Endothelial cell (in vitro differentiated cells): ENCODE measurements at regions not wholly inside any gene's neighbourhood (a gene's known extent, or its start where the extent isn't known, plus 50 kb on each side); places are given as distances from the start of the nearest gene placed in this dataset.

Experiments used
- DNase-seq: peaks from one replicate; pipeline ENCODE4 v3.0.0; 2021; ENCODE audit warnings: low spot score
- H3K27ac Mint-ChIP-seq: one replicate; pipeline ENCODE4 v1.8.0; 2021; ENCODE audit warnings: mixed read lengths, inconsistent platforms; ENCODE audit not compliant: unreplicated experiment
- H3K27me3 Mint-ChIP-seq: one replicate; pipeline ENCODE4 v1.8.0; 2021; ENCODE audit warnings: mild to moderate bottlenecking, moderate library complexity, mixed read lengths, inconsistent platforms; ENCODE audit not compliant: unreplicated experiment
- H3K36me3 Mint-ChIP-seq: one replicate; pipeline ENCODE4 v1.8.0; 2021; ENCODE audit warnings: mild to moderate bottlenecking, low read depth, mixed read lengths, inconsistent platforms; ENCODE audit not compliant: unreplicated experiment
- H3K4me1 Mint-ChIP-seq: one replicate; pipeline ENCODE4 v1.8.0; 2021; ENCODE audit warnings: mild to moderate bottlenecking, mixed read lengths, inconsistent platforms; ENCODE audit not compliant: unreplicated experiment
- H3K4me3 Mint-ChIP-seq: one replicate; pipeline ENCODE4 v1.8.0; 2021; ENCODE audit warnings: mild to moderate bottlenecking, mixed read lengths, inconsistent platforms; ENCODE audit not compliant: unreplicated experiment
- H3K9me3 Mint-ChIP-seq: one replicate; pipeline ENCODE4 v1.8.0; 2021; ENCODE audit warnings: mixed read lengths, inconsistent platforms; ENCODE audit not compliant: unreplicated experiment
- TF ChIP-seq, protein P1 (sequence below): fragments of 200-600 bp; sonication (generic); IDR thresholded peaks from one replicate; pipeline ENCODE4 v1.5.0; 2021; ENCODE audit warnings: antibody characterized with exemption; ENCODE audit not compliant: unreplicated experiment

DNA sequence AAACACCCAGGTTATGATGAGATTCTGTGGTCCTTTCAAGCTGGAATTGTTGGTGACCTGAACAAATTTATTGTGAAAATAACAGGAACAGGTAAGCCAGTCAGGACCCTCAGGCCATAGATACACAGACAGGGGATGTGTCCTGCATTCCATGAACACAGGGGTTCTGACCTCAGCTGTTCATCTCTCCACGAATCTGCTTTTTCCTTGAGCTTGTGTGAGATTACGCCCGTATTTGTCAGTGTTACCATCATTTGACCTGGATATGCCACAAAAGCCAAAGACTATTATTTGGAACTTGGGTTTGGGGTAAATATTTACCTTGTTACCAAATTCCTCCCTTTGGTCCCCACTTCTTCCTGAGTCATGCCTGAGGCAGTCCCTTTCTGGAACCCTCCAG lies 288.9 kb downstream of the PREX1 start:
- H3K27ac Mint-ChIP-seq: no peak overlapping the region
- peaks cover 6% of the 10 kb centered on the region for H3K27me3 Mint-ChIP-seq
- no peak overlapping the region for H3K4me3 Mint-ChIP-seq
- H3K4me1 Mint-ChIP-seq: no peaks in the 10 kb centered on the region
- TF ChIP-seq, protein P1, sequence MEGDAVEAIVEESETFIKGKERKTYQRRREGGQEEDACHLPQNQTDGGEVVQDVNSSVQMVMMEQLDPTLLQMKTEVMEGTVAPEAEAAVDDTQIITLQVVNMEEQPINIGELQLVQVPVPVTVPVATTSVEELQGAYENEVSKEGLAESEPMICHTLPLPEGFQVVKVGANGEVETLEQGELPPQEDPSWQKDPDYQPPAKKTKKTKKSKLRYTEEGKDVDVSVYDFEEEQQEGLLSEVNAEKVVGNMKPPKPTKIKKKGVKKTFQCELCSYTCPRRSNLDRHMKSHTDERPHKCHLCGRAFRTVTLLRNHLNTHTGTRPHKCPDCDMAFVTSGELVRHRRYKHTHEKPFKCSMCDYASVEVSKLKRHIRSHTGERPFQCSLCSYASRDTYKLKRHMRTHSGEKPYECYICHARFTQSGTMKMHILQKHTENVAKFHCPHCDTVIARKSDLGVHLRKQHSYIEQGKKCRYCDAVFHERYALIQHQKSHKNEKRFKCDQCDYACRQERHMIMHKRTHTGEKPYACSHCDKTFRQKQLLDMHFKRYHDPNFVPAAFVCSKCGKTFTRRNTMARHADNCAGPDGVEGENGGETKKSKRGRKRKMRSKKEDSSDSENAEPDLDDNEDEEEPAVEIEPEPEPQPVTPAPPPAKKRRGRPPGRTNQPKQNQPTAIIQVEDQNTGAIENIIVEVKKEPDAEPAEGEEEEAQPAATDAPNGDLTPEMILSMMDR: no peak
- DNase-seq: no peak
- H3K36me3 Mint-ChIP-seq: no peaks in the 10 kb centered on the region
- H3K9me3 Mint-ChIP-seq: no peaks in the 10 kb centered on the region

DNA sequence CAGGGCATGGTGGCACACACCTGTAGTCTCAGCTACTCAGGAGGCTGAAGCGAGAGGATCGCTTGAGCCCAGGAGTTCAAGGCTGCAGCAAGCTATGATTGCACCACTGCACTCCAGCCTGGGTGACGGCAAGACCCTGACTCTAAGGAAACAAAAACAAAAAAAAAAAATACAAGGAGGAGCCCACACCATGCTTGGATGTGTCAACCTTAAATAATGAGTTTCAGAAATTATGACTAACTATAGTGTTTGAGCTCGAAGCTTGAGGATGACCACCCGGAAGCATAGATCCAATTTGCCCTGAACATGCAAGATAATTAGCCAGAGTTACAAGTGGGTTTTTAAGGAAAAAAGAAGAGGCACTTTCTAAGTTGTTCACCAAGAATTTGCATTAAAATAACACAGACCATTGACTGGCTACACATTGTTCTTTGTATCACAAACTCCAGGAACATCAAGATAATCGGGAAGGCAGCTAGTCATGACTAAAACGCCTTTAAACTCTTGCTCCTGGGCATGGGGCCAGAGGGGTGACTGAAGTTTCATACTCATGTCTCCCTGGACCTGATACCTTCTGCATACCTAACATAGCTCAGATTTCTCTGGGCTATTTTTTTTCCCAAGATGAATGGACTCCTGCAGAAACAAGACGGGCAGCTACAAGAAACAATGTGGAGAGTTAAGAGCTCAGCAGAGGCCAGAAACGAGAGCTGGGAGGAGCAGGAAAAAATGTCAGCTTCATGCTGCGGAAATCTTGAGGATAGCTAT lies 289.6 kb downstream of the PREX1 start:
- Mint-ChIP-seq H3K4me3 (no peak overlapping the region), H3K4me1 (no peaks in the 10 kb centered on the region), H3K27me3 (peaks cover 6% of the 10 kb centered on the region), H3K9me3 (no peaks in the 10 kb centered on the region), H3K36me3 (no peaks in the 10 kb centered on the region), H3K27ac (no peak overlapping the region)
- TF ChIP-seq, protein P1: no peak
- no peak for DNase-seq

DNA sequence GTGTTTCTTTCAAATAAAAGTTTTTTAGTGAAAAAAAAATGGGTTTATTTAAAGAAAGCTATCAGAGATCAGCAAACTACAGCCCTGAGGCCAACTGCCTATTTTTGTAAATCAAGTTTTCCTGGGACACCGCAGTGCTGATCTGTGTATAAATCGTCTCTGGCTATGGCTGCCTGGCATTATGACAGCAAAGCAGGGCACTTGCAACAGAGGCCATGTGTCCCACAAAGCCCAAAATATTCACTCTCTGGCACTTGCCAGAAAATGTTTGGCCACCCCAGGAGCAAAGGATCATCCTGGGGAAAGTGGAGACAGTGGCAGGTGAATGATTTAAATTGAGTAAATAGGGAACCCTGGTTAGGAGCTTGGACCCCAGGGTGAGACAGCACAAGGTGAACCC lies 291.6 kb downstream of the PREX1 start:
- Mint-ChIP-seq H3K27ac (no peak overlapping the region), H3K4me3 (no peak overlapping the region), H3K4me1 (no peaks in the 10 kb centered on the region), H3K9me3 (no peaks in the 10 kb centered on the region), H3K27me3 (peaks cover 3% of the 10 kb centered on the region), H3K36me3 (no peaks in the 10 kb centered on the region)
- no peak for DNase-seq
- TF ChIP-seq, protein P1: no peak

DNA sequence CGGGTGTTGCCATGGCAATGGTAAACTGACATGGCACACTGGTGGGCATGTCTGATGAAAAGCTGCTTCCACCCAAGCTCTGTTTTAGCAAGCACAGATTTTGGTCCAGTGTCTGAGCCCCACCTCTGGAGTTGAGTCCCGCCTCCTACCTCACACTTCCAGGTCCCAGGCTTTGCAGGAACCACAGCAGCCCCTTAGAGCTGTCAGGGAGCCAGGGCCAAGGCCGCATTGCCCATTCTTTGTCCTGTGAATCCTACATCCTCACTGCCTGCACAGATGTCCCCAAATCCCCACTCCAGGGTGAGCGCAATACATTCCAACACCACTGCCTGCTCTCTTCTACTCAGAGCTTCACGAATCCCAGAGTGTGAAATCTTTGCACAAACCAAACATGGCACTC lies 292.2 kb downstream of the PREX1 start:
- no peak for DNase-seq
- TF ChIP-seq, protein P1: no peak
- Mint-ChIP-seq H3K4me1 (no peaks in the 10 kb centered on the region), H3K4me3 (no peak overlapping the region), H3K27me3 (peaks cover 3% of the 10 kb centered on the region), H3K36me3 (no peaks in the 10 kb centered on the region), H3K9me3 (no peaks in the 10 kb centered on the region), H3K27ac (no peak overlapping the region)

DNA sequence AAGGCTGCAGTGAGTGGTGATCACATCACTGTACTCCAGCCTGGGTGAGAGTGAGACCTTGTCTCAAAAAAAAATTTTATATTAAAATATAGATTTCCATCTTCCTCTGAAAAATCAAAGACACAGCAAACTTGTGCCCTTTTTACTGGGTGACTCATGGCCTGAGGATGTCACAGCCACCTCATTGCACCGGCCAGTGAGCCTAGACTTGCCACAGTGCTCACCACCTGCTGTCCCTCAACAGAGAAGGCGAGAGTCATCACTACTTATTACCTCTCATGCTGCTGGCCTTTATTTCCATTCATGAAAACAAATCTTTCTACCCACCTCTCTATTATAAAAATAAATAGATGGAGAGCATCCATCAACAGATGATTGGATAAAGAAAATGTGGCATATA lies 295.8 kb downstream of the PREX1 start:
- no peaks in the 10 kb centered on the region for H3K36me3 Mint-ChIP-seq
- TF ChIP-seq, protein P1: no peak
- H3K4me1 Mint-ChIP-seq: no peaks in the 10 kb centered on the region

More for the DNA sequence above, 295.8 kb downstream of the PREX1 start:
- H3K9me3 Mint-ChIP-seq: no peaks in the 10 kb centered on the region
- no peak overlapping the region for H3K27ac Mint-ChIP-seq
- H3K27me3 Mint-ChIP-seq: peaks cover 7% of the 10 kb centered on the region
- no peak overlapping the region for H3K4me3 Mint-ChIP-seq
- no peak for DNase-seq
